CD1c-positive myeloid dendritic cell (primary cell): ENCODE measurements at regions not wholly inside any gene's neighbourhood (a gene's known extent, or its start where the extent isn't known, plus 50 kb on each side); places are given as distances from the start of the nearest gene placed in this dataset.

Source experiments
- DNase-seq: peaks from one replicate; pipeline ENCODE4 v3.0.0-alpha.2; 2016; ENCODE audit errors: extremely low spot score

DNA sequence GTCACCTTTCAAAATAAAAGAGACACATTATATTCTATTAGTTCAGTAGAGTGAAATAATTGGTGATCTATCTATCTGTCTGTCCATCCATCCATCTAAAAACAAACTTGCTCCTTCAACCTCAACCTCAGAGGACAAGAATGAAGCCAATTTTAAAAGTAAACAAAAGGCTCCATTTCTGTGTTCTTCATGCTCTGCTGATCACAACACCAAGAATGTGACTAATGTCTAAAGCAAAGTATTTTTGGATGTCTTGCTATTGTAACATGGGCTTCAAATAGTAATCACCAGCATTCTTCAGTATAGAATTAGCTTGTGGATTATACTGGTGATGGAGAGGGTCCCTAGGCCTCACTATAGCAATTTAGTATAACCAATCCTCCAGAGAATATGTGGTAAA is 1304.4 kb downstream of the MAT2B start:
- DNase-seq: no peak

DNA sequence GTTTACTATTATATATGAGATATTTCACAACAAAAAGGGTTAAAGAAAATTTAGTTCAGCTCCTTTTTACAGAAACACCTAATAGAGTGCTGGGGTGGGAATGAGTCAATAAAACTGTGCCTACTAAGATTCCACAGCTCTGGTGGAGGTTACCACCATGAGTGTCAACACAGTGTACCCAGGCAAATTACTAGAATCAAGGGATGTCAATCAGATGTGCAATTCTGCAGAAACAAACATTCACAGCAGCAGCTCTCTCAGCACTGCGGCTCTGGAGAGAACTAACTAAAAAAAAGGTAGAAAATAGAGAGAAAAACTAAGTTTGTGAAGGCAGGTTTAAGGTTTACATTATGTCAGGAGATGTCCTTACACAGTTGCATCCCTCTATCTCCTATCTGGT is 1313.0 kb downstream of the MAT2B start:
- DNase-seq: no peak

DNA sequence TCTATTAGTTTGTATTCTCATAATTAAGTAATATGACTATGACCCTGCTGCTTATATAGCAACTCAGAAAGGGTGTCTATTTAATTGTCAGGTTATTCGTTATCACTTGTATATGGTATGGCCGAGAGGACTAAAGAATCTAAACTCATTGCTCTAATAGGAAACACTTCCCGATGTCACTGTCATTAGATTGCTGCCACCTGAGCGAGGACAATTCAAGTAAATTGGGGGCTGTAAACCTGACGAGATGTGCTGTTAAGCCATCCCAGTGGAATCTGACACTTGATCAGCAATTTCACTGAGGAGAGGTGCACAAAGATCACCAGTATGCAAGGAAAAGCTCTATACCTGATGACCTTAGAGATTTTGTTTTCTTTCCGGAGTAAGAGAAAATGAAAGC is 1319.3 kb downstream of the MAT2B start:
- DNase-seq: no peak

DNA sequence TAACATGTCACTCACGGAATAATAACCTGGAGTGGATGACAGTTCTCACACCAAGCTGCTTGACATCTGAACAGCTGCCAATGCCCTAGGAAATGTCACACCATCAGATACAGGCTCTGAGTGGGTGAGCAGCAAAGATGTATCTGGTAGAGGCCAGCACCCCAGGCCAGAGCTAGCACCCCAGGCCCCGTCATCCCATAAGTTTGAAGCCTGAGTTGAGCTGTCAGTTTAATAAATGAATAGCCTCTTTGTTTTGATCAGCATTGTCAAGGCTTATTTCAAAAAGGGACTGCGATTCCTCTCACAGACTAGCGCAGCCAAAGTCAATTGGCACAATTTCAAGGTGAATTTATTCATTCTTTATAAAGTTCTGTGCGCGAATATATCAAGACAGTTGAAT is 1327.1 kb downstream of the MAT2B start:
- no peak for DNase-seq

DNA sequence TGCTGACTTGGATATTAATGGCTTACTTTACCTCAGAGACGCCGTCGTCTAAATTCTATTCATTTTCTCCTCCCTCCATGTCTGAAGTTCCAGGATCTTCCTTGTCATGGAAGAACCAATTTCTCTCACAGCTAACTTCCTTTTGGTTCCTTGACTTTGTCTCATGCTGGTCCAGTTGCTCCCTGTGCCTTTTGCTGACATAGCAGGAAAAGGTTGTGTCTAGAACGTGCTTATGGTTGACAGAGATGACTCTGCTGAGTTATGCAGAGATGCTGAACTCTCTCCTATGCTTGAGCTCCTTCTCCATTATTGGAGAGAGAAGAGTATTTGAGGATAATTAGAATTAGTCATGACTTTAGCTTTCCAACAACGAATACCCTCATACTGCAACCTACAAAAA is 1338.9 kb downstream of the MAT2B start:
- DNase-seq: no peak

DNA sequence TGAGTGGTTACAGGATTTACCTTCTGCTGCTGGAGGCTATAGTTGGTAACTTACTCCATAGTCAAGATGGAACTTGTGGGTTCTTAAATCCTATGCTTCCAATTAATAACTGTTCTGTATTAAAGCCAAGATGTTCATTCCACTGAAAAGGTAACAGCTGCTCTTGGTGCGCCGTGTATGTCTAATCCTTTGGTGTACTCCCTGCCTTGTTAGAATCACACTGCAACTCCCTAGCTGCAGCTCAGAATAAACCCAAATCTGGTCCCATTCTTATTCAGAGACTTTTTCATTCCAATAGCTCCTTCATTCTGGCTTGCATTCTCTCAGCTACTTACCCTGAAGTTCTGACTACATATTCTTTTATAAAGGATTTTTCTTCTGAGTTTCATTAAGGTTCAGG is 1355.5 kb downstream of the MAT2B start:
- DNase-seq: no peak

DNA sequence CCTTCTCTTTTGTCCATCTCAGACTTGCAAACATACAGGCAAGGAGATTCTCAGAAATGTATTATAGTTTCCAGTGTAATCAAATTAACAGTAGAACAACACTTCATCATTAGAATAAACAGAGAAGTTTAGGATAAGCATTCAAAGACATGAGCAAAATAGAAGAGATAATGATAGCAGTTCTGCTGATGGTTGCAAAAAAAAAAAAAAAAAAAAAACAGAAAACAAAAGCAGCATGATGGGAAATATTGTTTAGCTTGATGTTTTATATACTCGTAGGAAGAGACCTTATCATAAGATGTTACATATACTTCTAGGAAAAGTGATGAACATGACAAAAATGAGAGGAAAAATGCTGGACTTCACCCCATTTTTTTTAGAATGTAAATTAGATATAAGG is 1356.2 kb downstream of the MAT2B start:
- no peak for DNase-seq

DNA sequence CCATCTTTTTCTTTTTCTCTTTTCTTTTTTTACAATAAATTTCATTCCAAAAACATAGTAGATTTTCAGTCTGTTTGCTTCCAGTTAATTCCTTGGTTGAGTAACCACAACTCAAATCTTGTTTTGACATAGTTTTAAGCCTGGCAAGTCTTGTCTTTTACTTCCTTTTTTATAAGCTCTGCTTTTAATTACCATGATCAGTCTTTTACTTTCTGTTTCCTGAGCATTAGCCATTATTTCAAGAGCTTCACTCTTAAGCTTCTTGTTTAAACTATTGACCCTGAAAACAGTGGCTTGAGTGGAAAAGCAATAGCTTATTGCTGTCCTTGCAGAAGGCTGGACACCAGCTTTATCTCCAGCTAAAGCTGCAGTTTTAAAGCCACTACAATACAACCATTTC is 1363.3 kb downstream of the MAT2B start:
- no peak for DNase-seq

DNA sequence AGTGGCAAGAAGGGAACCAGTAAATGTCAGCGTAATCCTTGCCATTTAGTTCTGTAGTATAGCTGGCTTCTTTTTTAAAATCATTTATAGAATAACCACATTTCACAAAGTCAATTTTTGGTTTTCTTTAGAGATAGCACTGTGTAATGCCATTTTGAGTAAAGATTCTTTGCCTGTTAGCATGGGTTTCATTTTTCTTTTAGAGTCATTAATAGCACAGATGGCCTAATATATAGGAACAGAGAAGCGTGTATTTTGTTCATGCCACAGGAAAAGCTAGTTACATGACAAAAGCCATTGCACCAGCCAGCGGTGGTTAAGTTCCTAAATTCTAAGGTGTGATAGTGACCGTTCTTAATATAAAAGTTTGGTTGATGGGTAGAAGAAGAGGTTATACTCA is 1363.9 kb downstream of the MAT2B start:
- no peak for DNase-seq

DNA sequence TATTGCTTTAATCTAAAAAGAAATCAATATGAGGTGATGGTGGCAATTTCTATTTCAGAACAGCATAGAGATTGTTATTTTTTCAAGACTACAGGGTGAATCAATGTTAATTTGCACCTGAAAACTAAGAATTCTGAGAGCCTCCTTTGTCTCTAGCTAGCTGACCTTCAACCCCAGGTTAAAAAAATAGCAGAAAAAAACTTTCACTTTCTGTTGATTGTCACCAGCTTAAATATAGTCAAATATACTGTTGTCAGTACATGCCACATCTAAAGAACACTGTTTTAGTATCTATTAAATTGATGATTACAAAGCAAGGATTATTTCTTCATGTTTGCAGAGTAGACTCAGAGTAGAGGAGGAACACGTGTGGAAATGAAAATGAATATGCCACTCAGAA is 1371.4 kb downstream of the MAT2B start:
- no peak for DNase-seq

DNA sequence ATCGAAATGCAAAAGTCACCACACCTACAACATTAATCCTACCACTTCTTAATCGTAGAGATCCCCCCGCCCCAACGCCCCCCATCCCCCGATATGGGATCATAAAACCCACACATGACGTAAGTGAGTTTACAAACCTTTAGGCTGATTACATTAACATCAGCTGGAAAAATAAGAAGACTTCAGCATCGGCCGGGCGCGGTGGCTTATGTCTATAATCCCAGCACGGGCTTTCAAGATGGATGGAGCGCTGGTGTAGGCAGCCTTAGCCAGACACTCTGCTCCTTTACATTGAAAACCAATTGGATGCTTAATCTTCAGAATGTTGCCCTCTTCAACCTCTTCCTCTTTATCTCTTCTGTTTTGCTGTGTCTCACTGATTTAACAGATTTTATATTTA is 1376.0 kb downstream of the MAT2B start:
- no peak for DNase-seq

DNA sequence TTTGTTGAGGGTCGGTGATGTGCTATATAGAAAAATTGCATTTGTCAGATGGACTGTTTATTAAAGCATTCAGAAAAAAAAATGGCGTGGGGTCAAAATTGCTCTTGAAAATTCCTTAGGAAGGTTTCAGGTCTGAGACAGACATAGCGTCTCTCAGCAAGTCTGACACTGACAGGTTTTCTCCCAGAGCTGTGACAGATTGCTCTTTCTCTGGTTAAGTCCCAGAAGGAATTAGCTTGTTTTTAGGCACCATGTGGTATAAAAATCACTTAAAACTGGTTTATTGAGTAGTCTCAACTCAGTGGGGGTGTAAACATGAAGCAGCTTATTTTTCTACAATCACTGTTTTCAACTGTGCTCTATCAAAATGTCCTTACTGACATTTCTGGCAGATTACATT is 1379.8 kb downstream of the MAT2B start:
- no peak for DNase-seq

DNA sequence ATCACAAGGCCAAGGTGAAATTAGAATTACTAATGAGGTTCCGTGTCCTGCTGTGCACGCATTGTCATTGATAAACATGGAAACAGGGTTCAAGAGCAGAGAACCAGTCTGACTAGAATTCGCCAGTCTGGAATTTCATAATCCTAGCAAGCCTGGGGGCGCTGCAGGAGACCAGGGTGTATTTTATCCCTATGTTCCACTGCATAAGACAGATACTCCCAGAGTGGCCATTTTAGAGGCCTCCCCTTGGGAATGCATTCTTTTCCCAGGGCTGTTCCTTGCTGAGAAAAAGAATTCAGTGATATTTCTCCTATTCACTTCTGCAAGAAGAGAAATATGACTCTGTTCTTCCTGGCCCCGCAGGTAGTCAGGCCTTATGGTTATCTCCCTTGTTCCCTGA is 1387.7 kb downstream of the MAT2B start:
- no peak for DNase-seq

DNA sequence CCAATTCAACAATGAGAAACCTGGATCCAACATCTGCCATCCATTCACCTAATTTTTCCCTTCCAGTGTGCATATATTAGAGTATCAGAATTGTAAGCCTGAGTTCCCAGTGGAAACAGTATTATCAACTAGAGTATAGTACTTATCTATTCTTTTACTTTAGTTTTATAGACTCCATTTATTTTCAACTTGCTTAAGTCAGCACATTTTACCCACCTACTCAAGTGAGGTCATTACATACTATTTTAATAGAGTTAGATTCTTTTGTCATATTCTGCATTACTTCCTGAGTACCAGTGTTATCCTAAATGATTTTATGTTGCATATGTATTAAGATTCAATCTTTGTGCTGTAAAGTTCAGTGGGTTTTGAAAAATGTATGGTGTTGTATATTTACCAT is 1393.3 kb downstream of the MAT2B start:
- no peak for DNase-seq

DNA sequence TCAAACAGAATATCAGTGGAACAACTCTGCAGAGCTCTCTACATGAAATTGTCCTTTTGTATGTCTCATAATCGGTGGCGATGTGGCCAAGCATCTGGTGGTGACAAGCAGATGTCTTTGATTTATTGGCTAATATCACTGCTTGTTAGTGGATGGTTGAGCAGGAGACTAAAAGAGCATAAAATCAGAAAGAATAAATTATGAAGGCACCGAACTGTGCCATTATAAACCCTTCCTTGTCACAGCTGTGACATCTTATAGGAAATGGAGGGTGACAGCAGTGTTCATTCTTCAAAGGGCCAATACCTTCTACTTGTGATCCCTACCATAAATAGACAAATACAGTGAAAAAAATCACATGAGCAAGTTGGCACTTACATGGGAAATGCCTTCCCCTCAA is 1404.3 kb downstream of the MAT2B start:
- no peak for DNase-seq

DNA sequence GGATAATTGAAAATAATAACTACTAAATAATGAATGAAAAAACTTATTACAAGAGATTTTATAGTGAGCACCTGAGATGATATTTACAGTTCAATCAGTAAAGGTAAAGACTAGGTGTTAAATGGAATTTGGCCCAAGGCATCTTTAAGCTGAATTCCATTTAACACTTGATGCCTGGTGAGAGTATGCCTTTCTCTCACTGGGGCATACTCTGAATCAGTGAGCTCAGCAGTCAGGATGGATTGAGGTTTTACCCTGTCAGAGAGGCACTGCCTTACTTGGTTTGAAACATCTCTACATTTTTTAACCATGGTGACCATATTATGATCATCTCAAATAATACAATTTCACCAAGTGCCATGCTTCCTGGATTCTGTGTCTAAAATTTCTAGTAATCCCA is 1416.3 kb downstream of the MAT2B start:
- DNase-seq: no peak

DNA sequence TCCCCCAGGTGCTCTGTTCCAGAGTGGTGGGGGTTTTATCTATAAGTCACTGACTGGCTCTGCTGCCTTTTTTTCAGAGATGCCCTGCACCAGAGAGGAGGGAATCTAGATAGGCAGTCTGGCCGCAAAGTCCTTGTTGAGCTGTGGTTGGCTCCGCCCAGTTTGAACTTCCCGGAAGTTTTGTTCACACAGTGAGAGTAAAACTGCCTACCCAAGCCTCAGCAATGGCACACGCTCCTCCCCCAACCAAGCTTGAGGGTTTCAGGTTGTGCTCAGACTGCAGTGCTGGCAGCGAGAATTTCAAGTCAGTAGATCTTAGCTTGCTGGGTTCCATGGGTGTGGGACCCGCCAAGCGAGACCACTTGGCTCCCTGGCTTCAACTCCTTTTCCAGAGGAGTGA is 1428.6 kb downstream of the MAT2B start:
- no peak for DNase-seq

DNA sequence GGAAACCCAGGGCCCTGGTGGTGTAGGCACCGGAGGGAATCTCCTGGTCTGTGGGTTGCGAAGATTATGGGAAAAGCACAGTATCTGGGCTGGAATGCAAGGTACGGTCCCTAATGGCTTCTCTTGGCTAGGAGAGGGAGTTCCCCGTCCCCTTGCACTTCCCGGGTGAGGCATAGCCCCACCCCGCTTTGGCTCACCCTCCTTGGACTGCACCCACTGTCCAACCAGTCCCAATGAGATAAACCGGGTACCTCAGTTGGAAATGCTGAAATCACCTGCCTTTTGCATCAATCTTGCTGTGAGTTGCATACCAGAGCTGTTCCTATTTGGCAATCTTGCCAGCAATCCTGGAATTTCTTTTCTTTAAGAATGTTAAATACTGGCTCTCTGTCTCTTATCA is 1429.1 kb downstream of the MAT2B start:
- no peak for DNase-seq

DNA sequence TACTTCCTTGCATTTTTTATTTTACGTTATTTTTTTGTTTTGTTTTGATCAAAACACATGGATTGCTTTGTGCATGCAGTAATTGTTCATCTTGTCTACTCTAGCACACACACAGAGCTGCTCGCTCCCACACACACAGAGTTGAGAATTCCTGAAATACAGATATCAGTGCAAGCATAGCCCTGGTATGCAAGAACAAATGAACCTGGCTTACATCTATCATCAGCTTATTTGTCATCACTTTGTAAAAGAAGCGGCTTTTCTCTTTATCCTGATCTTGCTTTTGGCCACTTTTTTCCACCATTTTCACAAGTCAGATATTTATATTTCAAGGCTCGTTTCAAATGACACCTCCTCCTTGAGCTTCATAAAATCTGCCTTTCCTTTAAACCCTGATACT is 1435.7 kb downstream of the MAT2B start:
- no peak for DNase-seq

DNA sequence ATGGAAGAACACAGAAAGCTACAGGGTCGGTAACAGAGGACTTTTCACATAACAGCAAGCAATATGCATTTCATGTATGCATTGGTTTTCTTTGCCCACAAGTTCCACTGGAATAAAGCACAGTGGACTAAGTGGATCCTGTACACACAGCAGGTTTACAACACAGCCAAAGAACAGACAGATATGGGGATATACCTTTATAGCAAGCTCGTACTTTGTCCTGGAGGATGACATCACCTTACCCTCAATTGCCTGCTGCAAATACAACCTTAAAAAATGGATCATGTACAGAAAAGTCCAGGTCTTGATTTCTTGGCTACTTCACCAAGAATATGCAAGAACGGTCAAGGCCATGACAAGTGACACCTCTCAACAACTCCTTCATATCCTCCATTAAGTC is 1445.5 kb downstream of the MAT2B start:
- no peak for DNase-seq

DNA sequence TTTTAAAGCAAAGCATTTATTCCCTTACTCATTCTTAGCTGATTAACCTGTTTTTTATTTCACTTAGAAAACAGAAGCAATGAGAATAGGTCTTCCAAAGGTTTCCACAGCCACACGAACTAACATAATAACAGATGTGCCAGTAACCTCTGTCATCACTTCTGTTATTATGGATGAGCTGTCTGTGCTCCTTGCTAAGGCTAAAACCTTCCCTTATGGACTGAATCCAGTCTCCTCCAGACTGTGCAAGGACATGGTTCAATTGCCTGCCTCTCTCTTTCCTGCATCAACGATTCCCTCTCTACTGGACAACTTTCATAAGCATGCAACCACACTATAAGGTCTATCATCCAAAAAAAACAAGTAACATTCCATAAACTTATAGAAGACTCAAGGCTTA is 1446.2 kb downstream of the MAT2B start:
- no peak for DNase-seq

DNA sequence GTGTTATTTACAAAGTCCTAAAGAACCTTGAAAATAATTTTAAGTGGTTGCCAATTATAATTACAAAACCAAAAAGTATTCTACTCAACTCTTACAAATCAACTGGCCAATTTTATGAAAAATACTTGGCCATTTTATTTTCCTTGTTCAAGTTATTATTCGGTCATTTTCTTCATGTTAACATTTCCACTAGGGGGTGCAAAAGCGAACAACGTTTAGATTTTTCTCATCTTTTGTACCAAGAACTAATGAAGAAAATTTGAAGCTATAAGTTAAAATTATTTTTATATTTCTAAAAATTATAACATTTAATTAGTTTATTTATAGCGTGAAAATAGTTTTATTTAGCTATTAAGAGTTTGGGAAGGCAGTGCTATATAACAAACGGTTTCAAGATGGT is 1453.3 kb downstream of the MAT2B start:
- no peak for DNase-seq

DNA sequence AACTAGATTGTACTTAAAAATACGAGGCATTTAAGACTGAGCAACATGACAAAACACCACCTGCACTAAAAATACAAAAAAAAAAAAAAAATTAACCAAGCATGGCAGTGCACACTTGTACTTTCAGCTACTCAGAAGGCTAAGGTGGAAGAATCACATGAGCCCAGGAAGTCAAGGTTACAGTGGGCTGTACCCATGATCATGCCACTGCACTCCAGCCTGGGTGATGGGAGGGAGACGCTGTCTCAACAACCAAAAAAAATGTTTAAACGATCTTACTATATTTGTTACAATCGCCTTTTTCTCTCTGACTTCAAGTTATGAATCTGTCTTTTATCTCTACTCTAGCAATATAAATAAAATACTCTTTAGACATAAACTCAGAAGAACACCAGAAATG is 1454.3 kb downstream of the MAT2B start:
- no peak for DNase-seq

DNA sequence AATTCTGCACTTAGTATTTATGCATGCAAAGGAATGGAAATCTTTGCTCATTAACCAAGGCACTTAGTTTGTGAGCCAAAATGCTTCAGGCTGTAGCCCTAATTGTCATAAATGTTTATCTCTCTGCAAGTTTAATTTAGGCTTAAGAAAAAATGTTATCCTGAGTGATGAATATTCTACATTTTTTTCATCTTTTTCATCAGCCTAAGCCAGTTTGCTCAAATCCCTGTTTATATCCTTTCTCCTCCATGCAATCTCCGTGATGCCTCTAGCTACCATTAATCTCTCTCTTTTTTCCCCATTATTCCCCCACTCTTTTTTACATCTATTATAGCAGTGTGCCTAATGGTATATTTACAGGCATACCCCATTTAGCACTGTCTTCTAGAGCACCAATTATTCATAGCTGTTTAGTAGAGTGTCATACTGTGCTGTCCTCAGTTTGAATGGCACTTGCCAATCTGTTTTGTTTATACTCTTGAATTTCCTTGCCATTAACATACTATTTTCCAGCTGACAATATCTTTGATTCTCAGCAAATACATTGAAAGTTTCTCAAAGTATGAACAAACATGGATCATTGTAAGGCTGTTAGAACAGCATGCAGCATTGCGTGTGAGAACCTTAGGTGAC is 1457.0 kb downstream of the MAT2B start:
- no peak for DNase-seq

DNA sequence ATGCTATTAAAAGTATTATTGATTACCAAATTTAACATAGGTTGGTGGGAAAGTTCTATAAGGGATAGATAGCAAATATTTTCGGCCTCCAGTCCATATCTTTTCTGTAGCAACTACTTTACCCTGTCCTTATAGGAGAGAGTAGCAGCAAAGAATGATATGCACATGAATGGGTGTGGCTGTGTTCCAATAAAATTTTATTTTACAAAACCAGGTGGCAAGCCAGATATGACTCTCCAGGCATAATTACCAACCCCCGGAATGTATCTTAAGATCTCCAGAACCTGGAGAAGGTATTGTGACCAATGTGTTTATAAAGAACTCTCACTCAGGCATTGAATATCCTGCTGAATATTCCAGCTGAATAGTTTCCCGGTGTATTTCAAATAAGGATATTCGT is 1461.2 kb downstream of the MAT2B start:
- DNase-seq: no peak
